Renal cortical epithelial cell (primary cell): ENCODE measurements at regions not wholly inside any gene's neighbourhood (a gene's known extent, or its start where the extent isn't known, plus 50 kb on each side); places are given as distances from the start of the nearest gene placed in this dataset.

ENCODE experiments used
- DNase-seq: peaks from one replicate; pipeline ENCODE4 v3.0.0-alpha.2; 2011; ENCODE audit warnings: low read depth

DNA sequence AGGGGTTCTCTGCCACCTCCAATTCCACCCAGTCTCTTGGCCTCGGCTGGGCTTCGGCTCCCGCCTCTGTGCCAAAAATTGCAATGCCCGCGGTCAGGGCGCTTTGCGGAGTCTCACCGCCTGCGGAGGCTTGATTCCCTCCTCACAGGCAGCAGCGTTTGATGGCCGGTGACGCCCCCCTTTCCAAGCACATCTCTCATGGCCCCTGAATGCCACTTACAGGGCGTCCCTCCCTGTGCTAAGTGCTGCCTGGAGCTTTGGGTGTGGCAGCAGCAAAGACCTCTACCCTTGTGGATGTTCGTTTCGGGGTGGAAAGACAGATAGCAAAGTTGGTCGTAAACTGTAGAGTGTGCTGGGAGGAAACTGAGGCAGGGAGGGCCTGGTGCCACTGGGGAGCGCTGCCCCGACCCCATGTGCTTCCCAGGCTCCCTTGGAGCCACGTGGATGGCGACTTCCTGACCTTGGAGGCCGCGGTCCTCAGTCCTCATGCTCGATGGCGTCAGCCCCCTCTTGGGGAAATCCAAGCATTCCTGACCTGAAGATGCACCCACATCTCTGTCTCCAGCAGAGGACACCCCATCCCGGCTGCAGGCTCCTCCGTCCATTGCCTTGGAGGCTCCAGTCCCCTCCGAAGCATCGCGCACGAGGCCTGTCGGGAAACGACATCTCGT is 249.2 kb upstream of the IRX4 start:
- DNase-seq: no peak

GRCh38 chr5:2131196-2131595 is 248.5 kb upstream of the IRX4 start:
- DNase-seq: no peak

GRCh38 chr5:2130361-2130760 is 247.6 kb upstream of the IRX4 start:
- DNase-seq: no peak

- no peak for DNase-seq
Measured at GRCh38 chr5:2129568-2130272, 247.0 kb upstream of the IRX4 start.

DNA sequence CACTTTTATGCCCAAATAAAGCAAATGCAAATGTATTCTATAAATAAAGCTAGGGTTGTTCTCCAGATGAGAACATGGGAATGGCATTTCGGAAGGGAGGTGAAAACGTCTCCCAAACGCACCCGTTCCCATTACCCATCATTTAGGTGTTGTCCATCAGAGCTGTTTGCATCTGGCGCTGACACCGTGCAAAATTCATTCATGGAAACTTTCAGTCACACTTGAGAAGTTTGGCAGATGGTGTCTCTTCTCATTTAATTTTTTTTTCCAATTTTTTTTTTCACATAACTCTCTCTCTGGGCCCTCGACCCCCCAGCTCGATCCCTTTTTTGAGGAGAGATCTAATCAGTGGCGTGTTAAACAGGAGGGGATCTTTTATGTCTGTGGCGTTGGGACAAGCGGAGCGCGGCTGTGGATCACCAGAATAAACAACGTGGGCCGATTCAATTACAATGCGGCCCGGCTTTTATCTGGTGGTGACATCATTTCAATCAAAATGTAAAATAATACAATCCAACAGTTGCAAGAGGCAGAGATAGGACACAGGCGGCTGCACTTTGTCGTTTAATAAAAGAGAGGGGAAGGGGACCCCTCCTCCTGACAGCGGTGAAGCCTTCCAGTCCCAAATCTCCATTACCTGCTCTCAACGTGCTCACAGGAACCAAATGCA is 246.1 kb upstream of the IRX4 start:
- no peak for DNase-seq

DNA sequence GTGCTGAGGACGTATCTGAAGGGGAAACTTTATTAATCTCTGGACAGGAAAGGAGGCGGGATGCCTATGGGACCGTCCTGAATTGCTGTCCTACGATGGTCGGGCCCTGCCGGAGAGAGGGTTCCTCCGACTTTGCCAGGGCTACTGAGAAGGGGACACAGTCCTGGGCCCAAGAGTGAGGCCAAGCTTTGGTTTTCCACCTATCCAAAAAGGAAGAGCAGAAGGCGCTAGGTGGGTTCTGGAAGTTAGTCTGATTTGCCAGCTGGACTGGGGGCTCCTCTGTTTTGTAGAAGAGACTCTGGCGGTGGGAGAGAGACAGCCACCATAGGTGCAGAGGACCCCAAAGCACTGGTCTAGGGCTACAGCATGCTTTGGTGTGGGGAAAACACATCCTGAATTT is 243.8 kb upstream of the IRX4 start:
- DNase-seq: no peak

GRCh38 chr5:2125901-2126265 is 243.2 kb upstream of the IRX4 start:
- no peak for DNase-seq

GRCh38 chr5:2125171-2125900 is 242.6 kb upstream of the IRX4 start:
- no peak for DNase-seq

DNA sequence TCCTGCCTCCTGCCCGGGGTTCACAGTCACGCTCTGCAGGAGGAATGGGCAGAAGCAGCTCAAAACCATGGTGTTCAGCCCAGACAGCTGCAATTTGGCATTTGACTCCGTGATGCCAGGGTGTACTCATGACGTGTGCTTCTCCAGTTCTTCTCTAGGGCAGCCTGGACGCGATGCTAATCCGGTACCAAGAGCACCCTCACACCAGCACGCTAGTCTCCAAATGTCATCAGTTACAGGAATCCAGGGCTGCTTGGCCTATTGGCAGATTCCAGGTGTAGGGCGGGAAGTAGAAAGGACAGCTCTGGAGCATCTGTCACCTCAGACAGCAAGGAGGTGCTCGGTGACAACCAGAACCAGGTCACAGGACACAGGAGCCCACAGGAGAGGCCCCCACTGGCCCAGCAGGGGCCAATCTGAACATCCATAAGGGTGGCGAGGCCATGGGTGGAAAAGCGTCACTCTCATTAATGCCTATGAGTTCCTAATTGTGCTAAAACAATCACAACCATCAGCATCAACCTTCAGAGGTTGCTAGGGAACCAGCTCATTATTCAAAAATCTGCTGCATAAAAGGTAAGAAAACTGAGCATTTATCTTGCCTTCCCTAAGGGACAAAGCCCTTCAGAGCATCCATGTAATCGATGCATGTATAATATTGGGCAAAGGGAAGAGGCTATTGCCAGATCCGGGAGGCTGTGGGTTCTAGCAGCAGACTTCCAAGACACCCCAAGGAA is 241.9 kb upstream of the IRX4 start:
- no peak for DNase-seq

GRCh38 chr5:2123874-2124273 is 241.1 kb upstream of the IRX4 start:
- no peak for DNase-seq

DNA sequence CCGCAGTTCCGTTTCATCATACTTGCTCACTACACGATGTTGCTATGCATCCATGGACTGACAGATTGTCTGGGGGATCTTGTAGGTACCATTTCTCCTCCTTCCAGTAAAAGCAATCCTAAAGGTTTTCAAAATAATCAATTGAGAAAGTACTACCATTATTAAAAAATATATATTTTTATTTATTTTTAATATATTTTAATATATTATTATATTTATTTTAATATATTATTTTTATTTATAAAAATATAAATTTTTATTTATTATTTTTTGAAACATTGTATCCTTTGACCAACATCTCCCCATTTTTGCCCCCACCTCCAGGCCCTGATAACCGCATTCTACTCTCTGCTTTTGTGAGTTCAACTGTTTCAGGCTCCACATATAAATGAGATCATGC is 237.6 kb upstream of the IRX4 start:
- DNase-seq: no peak

DNA sequence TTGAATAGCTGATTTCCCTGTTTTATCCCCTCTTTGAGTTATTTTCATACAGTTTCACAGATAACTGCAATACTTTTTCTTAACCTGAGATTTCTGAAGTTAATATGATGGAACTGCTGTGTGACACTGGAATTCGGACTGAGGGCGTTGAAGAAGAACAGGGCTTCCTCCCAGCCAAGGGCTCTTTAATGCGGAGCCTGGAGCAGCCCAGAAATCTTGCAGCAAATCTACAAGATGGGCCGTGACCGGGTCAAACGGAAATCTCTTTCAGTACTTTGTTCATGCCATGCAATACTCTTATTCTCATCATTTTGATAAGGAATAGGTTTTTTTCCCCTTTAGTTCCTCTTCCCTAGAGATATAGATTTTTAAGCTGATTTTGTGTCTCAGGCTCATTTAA is 236.8 kb upstream of the IRX4 start:
- DNase-seq: no peak

- DNase-seq: no peak
Measured at GRCh38 chr5:2113348-2114131, 230.8 kb upstream of the IRX4 start.

DNA sequence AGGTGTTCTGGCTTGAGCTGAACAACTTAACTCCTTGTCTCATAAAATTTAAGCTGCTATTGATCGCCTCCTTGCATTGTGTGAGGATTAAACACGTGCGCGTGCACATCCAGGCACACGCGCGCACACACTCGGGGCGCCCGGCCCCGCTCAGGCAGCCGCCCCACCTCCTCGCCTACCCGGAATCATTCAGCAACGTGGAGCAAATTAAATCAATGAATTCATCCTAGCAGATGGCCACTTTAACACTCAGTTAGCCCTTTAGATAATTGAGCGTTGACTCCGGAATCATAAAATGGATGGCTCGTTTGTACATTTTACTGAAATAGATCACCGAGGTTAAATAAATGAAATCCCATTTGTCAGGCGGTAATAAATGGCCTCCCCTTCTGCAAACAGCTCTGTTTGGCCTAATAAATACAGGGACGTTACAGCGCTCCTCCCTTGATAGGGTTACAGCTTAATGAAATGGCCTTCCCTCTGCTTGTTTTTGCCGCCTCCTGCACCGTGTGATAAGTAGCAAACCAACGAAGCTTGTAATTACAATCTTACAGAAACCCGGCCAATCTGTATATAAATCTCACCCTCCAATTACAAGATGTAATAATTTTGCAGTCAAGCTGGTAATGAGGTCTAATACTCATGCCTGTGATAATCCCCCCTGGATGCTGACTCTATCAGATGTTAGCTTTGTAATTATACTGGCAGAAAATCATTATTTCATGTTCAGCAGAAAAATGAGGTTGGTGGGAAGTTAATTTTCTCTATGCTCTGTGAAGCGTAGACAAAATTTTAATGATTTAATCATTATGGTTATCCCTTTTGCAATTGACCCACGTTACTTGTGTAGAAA is 229.7 kb upstream of the IRX4 start:
- no peak for DNase-seq

- DNase-seq: no peak
Measured at GRCh38 chr5:2111569-2112105, 228.9 kb upstream of the IRX4 start.

GRCh38 chr5:2110934-2111462 is 228.3 kb upstream of the IRX4 start:
- no peak for DNase-seq

DNA sequence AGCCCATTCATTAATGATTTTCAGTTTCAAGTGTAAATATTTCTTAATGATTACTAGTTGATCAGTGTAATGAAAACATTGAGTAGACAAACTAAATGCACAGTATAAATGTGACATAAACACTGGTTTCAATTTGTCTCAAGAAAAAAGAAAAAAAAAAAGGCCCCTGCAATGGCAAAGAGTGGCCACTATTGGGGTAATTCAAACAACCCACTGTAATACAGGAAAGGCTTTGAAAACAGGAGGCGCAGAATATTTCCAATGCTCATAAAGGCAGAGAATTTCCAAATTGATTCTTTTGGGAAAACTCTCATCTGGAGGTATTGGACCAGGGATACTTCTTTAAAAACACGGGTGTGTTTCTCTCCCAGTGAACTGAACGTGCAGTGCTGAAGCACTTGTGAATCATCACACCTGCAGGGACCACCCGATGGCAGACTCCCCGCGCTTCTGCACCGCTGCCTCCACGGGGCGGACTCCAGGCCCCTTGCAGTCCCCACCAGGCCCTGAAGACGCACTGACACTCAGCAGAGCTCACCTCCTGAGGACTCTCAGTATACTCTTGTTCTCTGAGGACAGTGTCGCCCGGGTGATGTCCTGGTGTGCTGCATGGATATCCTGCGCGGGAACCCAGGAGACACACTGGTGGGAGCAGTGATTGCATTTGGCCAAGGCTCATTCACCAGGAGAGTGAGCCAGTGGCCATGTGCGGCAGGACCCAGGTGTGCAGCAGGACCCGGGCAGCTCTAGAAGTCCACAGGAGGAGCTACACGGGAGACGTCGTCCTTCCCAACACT is 227.6 kb upstream of the IRX4 start:
- no peak for DNase-seq

DNA sequence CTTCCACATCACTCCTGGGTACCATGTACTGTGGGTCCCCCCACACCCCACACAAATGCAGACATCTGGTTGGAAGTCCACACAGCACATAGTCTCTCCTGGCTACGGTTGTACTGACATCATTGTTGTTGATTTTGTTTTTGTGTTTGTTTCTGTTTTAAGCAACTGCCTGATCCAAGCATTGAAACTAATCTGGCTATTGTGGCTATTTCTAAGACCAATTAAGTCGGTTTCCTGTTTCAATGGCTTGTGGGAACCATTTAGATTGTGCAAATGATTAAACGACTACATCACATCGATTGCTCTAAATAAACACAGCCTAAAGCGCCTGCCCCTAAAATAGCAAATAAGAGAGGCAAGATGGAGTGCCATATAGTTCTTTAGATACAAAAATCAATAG is 226.8 kb upstream of the IRX4 start:
- no peak for DNase-seq

- DNase-seq: no peak
Measured at GRCh38 chr5:2106721-2107120, 224.0 kb upstream of the IRX4 start.
